MG63 (cell line): ENCODE measurements at regions not wholly inside any gene's neighbourhood (a gene's known extent, or its start where the extent isn't known, plus 50 kb on each side); places are given as distances from the start of the nearest gene placed in this dataset.

Source experiments
- DNase-seq: peaks from one replicate; pipeline ENCODE4 v3.0.0-alpha.2; 2020
- H3K27me3 ChIP-seq: fragments of 250-450 bp; sonication (Bioruptor Pico); 2 replicates; pipeline ENCODE4 v1.5.1; 2020; ENCODE audit warnings: mild to moderate bottlenecking, moderate library complexity
- H3K36me3 ChIP-seq: fragments of 250-450 bp; sonication (Bioruptor Pico); 2 replicates; pipeline ENCODE4 v1.5.1; 2020; ENCODE audit warnings: mild to moderate bottlenecking, moderate library complexity
- H3K4me3 ChIP-seq: fragments of 250-450 bp; sonication (Bioruptor Pico); 2 replicates; pipeline ENCODE4 v1.5.1; 2020; ENCODE audit warnings: mild to moderate bottlenecking, moderate library complexity
- H3K9me3 ChIP-seq: fragments of 250-450 bp; sonication (Bioruptor Pico); 2 replicates; pipeline ENCODE4 v1.5.1; 2020; ENCODE audit warnings: mild to moderate bottlenecking, moderate library complexity

- Histone ChIP-seq H3K36me3 (no peaks in the 10 kb centered on the region), H3K27me3 (no peaks in the 10 kb centered on the region), H3K4me3 (no peak overlapping the region), H3K9me3 (no peaks in the 10 kb centered on the region)
- no peak for DNase-seq
These were observed 1327.7 kb downstream of the EFNB2 start for GRCh38 chr13:105207572-105208293.

- Histone ChIP-seq H3K4me3 (no peak overlapping the region), H3K36me3 (no peaks in the 10 kb centered on the region), H3K9me3 (no peaks in the 10 kb centered on the region), H3K27me3 (no peaks in the 10 kb centered on the region)
- DNase-seq: no peak
These were observed 1333.1 kb downstream of the EFNB2 start for GRCh38 chr13:105202354-105202753.

GRCh38 chr13:105201351-105201750 lies 1334.1 kb downstream of the EFNB2 start:
- H3K36me3 ChIP-seq: no peaks in the 10 kb centered on the region
- H3K9me3 ChIP-seq: no peaks in the 10 kb centered on the region
- no peak for DNase-seq

GRCh38 chr13:105200181-105200580 lies 1335.3 kb downstream of the EFNB2 start:
- Histone ChIP-seq H3K36me3 (no peaks in the 10 kb centered on the region), H3K27me3 (no peaks in the 10 kb centered on the region), H3K9me3 (no peaks in the 10 kb centered on the region), H3K4me3 (no peak overlapping the region)
- no peak for DNase-seq

More at GRCh38 chr13:105201351-105201750, 1334.1 kb downstream of the EFNB2 start:
- no peaks in the 10 kb centered on the region for H3K27me3 ChIP-seq
- H3K4me3 ChIP-seq: no peak overlapping the region

GRCh38 chr13:105196052-105196451 lies 1339.4 kb downstream of the EFNB2 start:
- no peak overlapping the region for H3K4me3 ChIP-seq
- DNase-seq: peak; percentile 10

GRCh38 chr13:105193026-105193425 lies 1342.4 kb downstream of the EFNB2 start:
- no peak overlapping the region for H3K4me3 ChIP-seq
- peak; percentile 11 for DNase-seq
- no peaks in the 10 kb centered on the region for H3K36me3 ChIP-seq
- no peaks in the 10 kb centered on the region for H3K9me3 ChIP-seq
- H3K27me3 ChIP-seq: no peaks in the 10 kb centered on the region

More at GRCh38 chr13:105196052-105196451, 1339.4 kb downstream of the EFNB2 start:
- Histone ChIP-seq H3K27me3 (no peaks in the 10 kb centered on the region), H3K36me3 (no peaks in the 10 kb centered on the region), H3K9me3 (no peaks in the 10 kb centered on the region)

GRCh38 chr13:105184201-105184600 lies 1351.3 kb downstream of the EFNB2 start:
- Histone ChIP-seq H3K4me3 (no peak overlapping the region), H3K27me3 (no peaks in the 10 kb centered on the region), H3K9me3 (no peaks in the 10 kb centered on the region), H3K36me3 (no peaks in the 10 kb centered on the region)
- no peak for DNase-seq

GRCh38 chr13:105177265-105177900 lies 1358.1 kb downstream of the EFNB2 start:
- DNase-seq: no peak
- Histone ChIP-seq H3K27me3 (no peaks in the 10 kb centered on the region), H3K36me3 (no peaks in the 10 kb centered on the region), H3K9me3 (no peaks in the 10 kb centered on the region), H3K4me3 (no peak overlapping the region)

GRCh38 chr13:105170438-105170837 lies 1365.0 kb downstream of the EFNB2 start:
- Histone ChIP-seq H3K4me3 (no peak overlapping the region), H3K36me3 (no peaks in the 10 kb centered on the region), H3K27me3 (no peaks in the 10 kb centered on the region), H3K9me3 (no peaks in the 10 kb centered on the region)
- DNase-seq: no peak

- no peak overlapping the region for H3K4me3 ChIP-seq
- DNase-seq: no peak
- H3K27me3 ChIP-seq: no peaks in the 10 kb centered on the region
- H3K36me3 ChIP-seq: no peaks in the 10 kb centered on the region
- H3K9me3 ChIP-seq: no peaks in the 10 kb centered on the region
These were observed 1367.2 kb downstream of the EFNB2 start for GRCh38 chr13:105168295-105168694.

GRCh38 chr13:105167385-105167784 lies 1368.1 kb downstream of the EFNB2 start:
- H3K27me3 ChIP-seq: no peaks in the 10 kb centered on the region
- no peaks in the 10 kb centered on the region for H3K36me3 ChIP-seq
- H3K9me3 ChIP-seq: no peaks in the 10 kb centered on the region
- H3K4me3 ChIP-seq: no peak overlapping the region
- DNase-seq: no peak

GRCh38 chr13:105165449-105166125 lies 1369.9 kb downstream of the EFNB2 start:
- H3K36me3 ChIP-seq: no peaks in the 10 kb centered on the region
- no peak for DNase-seq
- no peak overlapping the region for H3K4me3 ChIP-seq
- H3K27me3 ChIP-seq: no peaks in the 10 kb centered on the region
- H3K9me3 ChIP-seq: no peaks in the 10 kb centered on the region

- Histone ChIP-seq H3K4me3 (no peak overlapping the region), H3K27me3 (no peaks in the 10 kb centered on the region), H3K9me3 (no peaks in the 10 kb centered on the region), H3K36me3 (no peaks in the 10 kb centered on the region)
- no peak for DNase-seq
These were observed 1375.6 kb downstream of the EFNB2 start for GRCh38 chr13:105159841-105160240.

GRCh38 chr13:105153611-105154010 lies 1381.9 kb downstream of the EFNB2 start:
- no peaks in the 10 kb centered on the region for H3K9me3 ChIP-seq
- no peak overlapping the region for H3K4me3 ChIP-seq
- no peak for DNase-seq
- no peaks in the 10 kb centered on the region for H3K36me3 ChIP-seq
- H3K27me3 ChIP-seq: no peaks in the 10 kb centered on the region

- Histone ChIP-seq H3K4me3 (no peak overlapping the region), H3K36me3 (no peaks in the 10 kb centered on the region), H3K27me3 (no peaks in the 10 kb centered on the region), H3K9me3 (no peaks in the 10 kb centered on the region)
- DNase-seq: no peak
These were observed 1383.8 kb downstream of the EFNB2 start for GRCh38 chr13:105151639-105152038.

- H3K9me3 ChIP-seq: no peaks in the 10 kb centered on the region
- no peak overlapping the region for H3K4me3 ChIP-seq
- no peaks in the 10 kb centered on the region for H3K36me3 ChIP-seq
- no peaks in the 10 kb centered on the region for H3K27me3 ChIP-seq
- no peak for DNase-seq
These were observed 1388.0 kb downstream of the EFNB2 start for GRCh38 chr13:105147461-105147860.

- Histone ChIP-seq H3K4me3 (no peak overlapping the region), H3K9me3 (no peaks in the 10 kb centered on the region), H3K36me3 (no peaks in the 10 kb centered on the region), H3K27me3 (no peaks in the 10 kb centered on the region)
- no peak for DNase-seq
These were observed 1390.5 kb downstream of the EFNB2 start for GRCh38 chr13:105144936-105145335.

- no peak for DNase-seq
- no peak overlapping the region for H3K4me3 ChIP-seq
- H3K27me3 ChIP-seq: no peaks in the 10 kb centered on the region
- H3K9me3 ChIP-seq: no peaks in the 10 kb centered on the region
- H3K36me3 ChIP-seq: no peaks in the 10 kb centered on the region
These were observed 1391.4 kb downstream of the EFNB2 start for GRCh38 chr13:105144020-105144419.
